Gastroesophageal sphincter (tissue), 3 donors: ENCODE measurements at regions not wholly inside any gene's neighbourhood (a gene's known extent, or its start where the extent isn't known, plus 50 kb on each side); places are given as distances from the start of the nearest gene placed in this dataset.

Experiments
- CTCF ChIP-seq, 4 experiments: fragments of 200-600 bp in 2 of 4; fragments of 450-650 bp in 2 of 4; sonication (generic) in 1 of 4; IDR thresholded peaks; one replicate each; pipeline ENCODE4 v1.5.1; 2017 to 2019; ENCODE audit warnings: antibody characterized with exemption in 4 of 4, mild to moderate bottlenecking in 2 of 4, moderate library complexity in 2 of 4
- POLR2AphosphoS5 ChIP-seq: sonication (generic); formaldehyde crosslinking; IDR thresholded peaks from one replicate; pipeline ENCODE4 v1.6.1; 2017; ENCODE audit warnings: antibody characterized with exemption

DNA sequence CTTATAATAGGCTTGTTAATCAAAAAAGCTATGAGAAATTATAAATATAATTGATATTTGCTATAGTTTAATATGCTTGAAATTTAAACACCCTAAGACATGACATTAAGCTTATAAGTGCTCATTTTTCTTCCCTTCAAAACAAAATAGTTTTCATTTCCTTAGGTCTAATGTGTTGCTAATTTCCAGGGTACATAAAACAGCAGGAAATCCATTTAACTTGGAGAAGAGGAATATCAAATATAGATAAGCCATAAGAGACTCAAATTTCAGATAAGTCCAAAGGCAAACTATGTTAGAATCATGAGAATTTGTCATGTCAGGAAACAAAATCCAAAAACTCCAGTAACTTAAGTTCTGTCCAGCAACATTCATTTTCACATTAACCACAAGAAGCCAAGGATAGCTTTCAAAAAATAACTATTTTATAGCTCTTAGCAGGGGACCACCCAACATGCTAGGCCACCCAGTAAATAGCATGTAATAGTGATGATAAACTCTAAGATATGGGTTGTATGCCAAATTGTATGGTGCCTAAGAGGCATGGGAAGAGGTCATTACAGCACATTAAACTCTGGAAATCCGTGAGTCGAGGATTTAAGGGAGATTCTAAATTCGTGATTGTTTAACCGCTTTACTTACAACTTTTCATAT lies 298.1 kb downstream of the CRPPA start:
- TF ChIP-seq CTCF (IDR thresholded peaks at IDR 0.05) (no peak), POLR2AphosphoS5 (no peak)
